ENCODE measurements at regions not wholly inside any gene's neighbourhood (a gene's known extent, or its start where the extent isn't known, plus 50 kb on each side); places are given as distances from the start of the nearest gene placed in this dataset.

DNA sequence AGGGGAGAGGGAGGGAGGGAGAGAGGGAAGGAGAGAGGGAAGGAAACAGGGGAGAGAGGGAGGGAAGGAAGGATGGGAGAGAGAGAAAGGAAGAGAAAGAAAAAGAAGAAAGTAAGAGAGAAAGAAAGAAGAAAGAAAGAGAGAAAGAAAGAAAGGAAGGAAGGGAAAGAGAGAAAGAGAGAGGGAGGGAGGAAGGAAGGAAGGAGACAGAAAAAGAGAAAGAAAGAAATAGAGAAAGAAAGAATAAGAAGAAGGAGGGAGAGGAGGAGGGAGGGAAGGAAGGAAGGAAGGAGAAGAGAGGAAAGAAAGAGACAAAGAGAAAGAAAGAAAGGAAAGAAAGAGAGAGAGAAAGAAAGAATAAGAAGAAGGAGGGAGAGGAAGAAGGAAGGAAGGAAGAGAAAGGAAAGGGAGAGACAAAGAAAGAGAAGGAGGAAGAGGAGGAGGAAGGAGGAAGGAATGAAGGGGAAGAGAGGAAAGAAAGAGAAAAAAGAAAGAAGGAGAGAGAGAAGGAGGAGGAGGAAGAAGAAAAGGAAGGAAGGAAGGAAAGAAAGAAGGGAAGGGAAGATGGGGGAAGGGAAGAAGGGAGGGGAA is 189.6 kb downstream of the PARM1 start:
- no peak overlapping the region for H3K4me3 ChIP-seq (replicated peaks; ENCODE audit: low read depth, low read length)
- no peak for DNase-seq (ENCODE audit: low read depth)
- TF ChIP-seq, protein P1, sequence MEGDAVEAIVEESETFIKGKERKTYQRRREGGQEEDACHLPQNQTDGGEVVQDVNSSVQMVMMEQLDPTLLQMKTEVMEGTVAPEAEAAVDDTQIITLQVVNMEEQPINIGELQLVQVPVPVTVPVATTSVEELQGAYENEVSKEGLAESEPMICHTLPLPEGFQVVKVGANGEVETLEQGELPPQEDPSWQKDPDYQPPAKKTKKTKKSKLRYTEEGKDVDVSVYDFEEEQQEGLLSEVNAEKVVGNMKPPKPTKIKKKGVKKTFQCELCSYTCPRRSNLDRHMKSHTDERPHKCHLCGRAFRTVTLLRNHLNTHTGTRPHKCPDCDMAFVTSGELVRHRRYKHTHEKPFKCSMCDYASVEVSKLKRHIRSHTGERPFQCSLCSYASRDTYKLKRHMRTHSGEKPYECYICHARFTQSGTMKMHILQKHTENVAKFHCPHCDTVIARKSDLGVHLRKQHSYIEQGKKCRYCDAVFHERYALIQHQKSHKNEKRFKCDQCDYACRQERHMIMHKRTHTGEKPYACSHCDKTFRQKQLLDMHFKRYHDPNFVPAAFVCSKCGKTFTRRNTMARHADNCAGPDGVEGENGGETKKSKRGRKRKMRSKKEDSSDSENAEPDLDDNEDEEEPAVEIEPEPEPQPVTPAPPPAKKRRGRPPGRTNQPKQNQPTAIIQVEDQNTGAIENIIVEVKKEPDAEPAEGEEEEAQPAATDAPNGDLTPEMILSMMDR (IDR thresholded peaks at IDR 0.05; ENCODE audit: low read length, missing control alignments) = no peak

DNA sequence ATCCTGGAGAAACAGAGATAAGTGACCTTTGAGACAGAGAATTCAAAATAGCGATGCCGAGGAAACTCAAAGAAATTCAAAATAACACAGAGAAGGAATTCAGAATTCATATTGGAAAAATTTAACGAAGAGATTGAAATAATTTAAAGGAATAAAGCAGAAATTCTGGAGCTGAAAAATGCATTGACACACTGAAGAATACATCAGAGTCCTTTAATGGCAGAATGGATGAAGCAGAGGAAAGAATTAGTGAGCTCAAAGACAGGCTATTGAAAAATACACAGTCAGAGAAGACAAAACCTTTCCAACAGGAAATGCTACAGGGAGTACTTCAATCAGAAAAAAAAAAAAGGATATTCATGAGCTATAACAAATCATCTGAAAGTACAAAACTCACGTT is 185.8 kb downstream of the PARM1 start:
- no peak for DNase-seq (ENCODE audit: low read depth)
- no peak overlapping the region for H3K4me3 ChIP-seq (replicated peaks; ENCODE audit: low read depth, low read length)
- TF ChIP-seq, protein P1 (IDR thresholded peaks at IDR 0.05; ENCODE audit: low read length, missing control alignments) = no peak

DNA sequence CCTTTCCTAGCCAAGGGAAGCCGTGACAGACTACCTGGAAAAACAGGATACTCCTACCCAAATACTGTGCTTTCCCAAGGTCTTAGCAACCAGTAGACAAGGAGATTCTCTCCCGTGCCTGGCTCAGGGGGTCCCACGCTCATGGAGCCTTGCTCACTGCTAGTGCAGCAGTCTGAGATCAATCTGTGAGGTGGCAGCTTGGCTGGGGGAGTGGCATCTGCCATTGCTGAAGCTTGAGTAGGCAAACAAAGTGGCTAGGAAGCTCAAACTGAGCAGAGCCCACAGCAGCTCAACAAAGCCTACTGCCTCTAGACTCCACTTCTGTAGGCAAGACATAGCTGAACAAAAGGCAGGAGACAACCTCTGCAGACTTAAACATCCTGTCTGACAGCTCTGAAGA is 177.1 kb downstream of the PARM1 start:
- TF ChIP-seq, protein P1 (IDR thresholded peaks at IDR 0.05; ENCODE audit: low read length, missing control alignments) = no peak
- DNase-seq (ENCODE audit: low read depth) = no peak
- H3K4me3 ChIP-seq (replicated peaks; ENCODE audit: low read depth, low read length) = no peak overlapping the region

DNA sequence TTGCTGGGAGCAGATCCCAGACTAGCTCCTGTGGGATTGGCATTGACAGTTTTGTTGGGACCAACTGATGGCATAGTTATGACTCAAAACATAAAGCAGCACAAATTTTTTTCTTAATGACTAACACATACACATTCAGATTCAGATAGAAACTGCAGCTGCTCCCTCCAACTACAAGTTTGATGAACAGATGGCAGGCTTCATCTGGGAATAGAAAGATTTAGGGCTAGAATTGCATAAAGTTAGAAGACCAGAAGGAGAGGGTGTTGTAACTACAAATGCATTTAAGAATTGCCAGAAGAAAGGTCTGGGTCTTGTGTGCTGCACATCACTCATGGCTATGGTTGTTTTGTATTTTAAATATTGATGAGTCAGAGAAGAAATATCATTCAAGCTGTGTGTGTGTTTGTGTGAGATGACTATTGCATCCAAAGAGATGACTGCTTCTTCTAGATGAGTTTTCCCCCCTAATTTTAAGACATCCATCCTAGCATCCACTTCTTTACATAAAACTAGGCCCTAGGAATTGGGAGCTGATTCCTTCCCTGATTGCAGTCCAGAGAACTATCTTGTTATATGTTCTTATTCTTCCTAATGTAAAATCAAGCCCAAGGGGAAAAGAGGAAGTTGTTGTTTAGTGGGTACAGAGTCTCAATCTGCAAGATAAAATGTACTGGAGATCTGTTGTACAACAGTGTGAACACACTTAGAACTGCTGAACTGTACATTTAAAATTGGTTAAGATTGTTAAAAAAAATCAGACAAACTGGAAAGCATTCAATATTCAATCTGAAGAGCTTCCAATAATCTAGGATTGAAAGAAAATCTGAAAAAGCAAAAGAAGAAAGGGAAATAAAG is 175.1 kb downstream of the PARM1 start:
- no peak overlapping the region for H3K4me3 ChIP-seq (replicated peaks; ENCODE audit: low read depth, low read length)
- DNase-seq (ENCODE audit: low read depth) = no peak
- TF ChIP-seq, protein P1 (IDR thresholded peaks at IDR 0.05; ENCODE audit: low read length, missing control alignments) = no peak

DNA sequence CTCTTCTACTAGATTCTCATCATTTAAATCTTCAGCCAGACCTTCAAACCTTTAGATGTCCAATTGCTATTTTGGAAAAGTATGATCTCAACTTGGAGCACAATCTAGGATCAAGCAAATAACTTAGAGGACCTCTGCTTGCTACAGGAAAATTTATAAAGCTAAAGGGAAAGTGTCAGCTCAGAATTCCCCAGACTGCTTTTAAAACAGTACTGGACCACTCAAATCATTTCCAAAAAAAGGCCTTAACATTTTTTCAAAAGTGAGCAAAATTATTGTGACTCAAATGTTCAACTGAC is 169.8 kb downstream of the PARM1 start:
- no peak overlapping the region for H3K4me3 ChIP-seq (replicated peaks; ENCODE audit: low read depth, low read length)
- TF ChIP-seq, protein P1 (IDR thresholded peaks at IDR 0.05; ENCODE audit: low read length, missing control alignments) = no peak
- no peak for DNase-seq (ENCODE audit: low read depth)

DNA sequence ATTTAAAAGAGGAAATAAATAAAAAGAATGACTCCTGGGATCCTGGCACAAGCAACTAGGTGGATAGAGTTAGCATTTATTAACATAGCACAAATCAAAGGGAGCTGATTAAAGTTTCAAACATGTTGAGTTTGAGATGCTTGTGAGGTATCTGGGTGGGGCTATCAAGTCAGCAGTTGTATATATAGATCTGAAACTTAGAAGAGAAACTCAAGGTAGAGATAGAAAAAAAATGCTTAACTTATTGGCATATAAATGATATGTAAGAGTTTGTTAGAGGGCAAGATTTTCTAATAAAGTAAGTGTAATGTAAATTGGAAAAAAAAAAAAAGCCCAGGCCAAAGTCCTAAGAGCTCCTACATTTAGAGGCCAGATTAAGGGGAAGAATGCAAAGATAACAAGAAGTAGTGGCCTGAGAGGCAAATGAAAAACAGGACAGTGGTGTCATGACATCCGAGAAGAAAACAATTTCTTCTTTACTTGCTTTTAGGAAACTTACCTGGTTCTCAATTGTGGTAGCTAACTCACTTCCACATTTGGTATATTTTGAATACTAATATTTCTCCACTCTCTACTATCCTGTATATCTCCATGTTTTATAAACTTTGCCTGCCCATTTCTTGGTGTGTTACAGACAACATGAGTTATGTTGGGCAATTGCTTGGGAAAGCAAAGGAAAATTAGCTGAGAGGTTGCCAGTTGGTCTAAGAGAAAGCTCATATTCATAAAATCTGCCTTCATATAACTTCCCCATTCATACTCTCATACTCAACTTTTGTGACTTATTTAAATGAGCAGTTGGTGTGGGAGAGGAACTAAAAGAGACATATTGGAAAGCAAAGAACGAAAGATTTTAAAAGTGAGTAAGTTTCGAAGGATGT is 169.2 kb downstream of the PARM1 start:
- no peak for DNase-seq (ENCODE audit: low read depth)
- TF ChIP-seq, protein P1 (IDR thresholded peaks at IDR 0.05; ENCODE audit: low read length, missing control alignments) = no peak
- no peak overlapping the region for H3K4me3 ChIP-seq (replicated peaks; ENCODE audit: low read depth, low read length)

Data from fibroblast of pulmonary artery (primary cell).